GM12878 (cell line): ENCODE measurements at regions not wholly inside any gene's neighbourhood (a gene's known extent, or its start where the extent isn't known, plus 50 kb on each side); places are given as distances from the start of the nearest gene placed in this dataset.

ENCODE experiments used
- ATAC-seq: fragments of 200-7000 bp; cut with Tn5 transposase; 3 replicates; pipeline ENCODE4 v1.9.1; 2020; ENCODE audit warnings: mild to moderate bottlenecking, moderate library complexity
- BruUV-seq: library from RNA; stranded (reverse); fragments of 400-500 nt; replicated peaks from 2 replicates; lab custom pipeline; 2021; lab: Mats Ljungman, UMichigan
- CTCF ChIA-PET: fragments of 300-600 bp; sonication (Branson Sonifier 250); formaldehyde crosslinking; extraction: SDS; loops from one replicate; lab custom pipeline; 2021; ENCODE audit warnings: inconsistent platforms; lab: Yijun Ruan, JAX
- POLR2A ChIA-PET: fragments of 350-600 bp; formaldehyde crosslinking; extraction: SDS; loops from one replicate; lab custom pipeline; 2021; ENCODE audit warnings: inconsistent platforms; lab: Charles Lee
- RAD21 ChIA-PET: fragments of 300-600 bp; sonication (Branson Sonifier 250); formaldehyde crosslinking; loops from one replicate; lab custom pipeline; 2023; ENCODE audit warnings: antibody characterized with exemption; ENCODE audit not compliant: unreplicated experiment; lab: Charles Lee
- SMC1A ChIA-PET: fragments of 300-600 bp; sonication (Branson Sonifier 250); formaldehyde crosslinking; loops from one replicate; lab custom pipeline; 2023; ENCODE audit not compliant: unreplicated experiment, uncharacterized antibody; lab: Charles Lee
- DNase-seq: peaks from one replicate; pipeline ENCODE4 v3.0.0-alpha.2; 2011; ENCODE audit warnings: low read depth, low spot score
- FAIRE-seq: peaks from 3 replicates; lab custom pipeline; 2011; peaks lifted over from hg19 to GRCh38; lab: Jason Lieb, UNC
- H2AFZ ChIP-seq: 2 replicates; pipeline ENCODE4 v1.6.0; 2011; ENCODE audit warnings: low read depth, low read length, control low read depth; ENCODE audit not compliant: control insufficient read depth
- H3K27ac ChIP-seq: 2 replicates; pipeline ENCODE4 v1.5.1; 2011; ENCODE audit warnings: control low read depth; ENCODE audit not compliant: control insufficient read depth, insufficient read depth
- H3K27me3 ChIP-seq, 2 experiments: replicated peaks in 1 of 2; 2 replicates each; pipeline versions ENCODE4 v1.6.0 to v1.6.1; 2011; ENCODE audit warnings: low read length in 1 of 2; ENCODE audit not compliant: control insufficient read depth in 2 of 2, insufficient read depth in 2 of 2
- H3K36me3 ChIP-seq, 2 experiments: 2 replicates each; pipeline ENCODE4 v1.5.1; 2011; ENCODE audit warnings: low read length in 1 of 2; ENCODE audit not compliant: control insufficient read depth in 2 of 2, insufficient read depth in 2 of 2
- H3K4me1 ChIP-seq: 2 replicates; pipeline ENCODE4 v1.6.1; 2011; ENCODE audit warnings: mild to moderate bottlenecking, low read length, moderate library complexity, mixed read lengths; ENCODE audit not compliant: control insufficient read depth, insufficient read depth
- H3K4me2 ChIP-seq: 2 replicates; pipeline ENCODE4 v1.6.0; 2011; ENCODE audit warnings: control low read depth; ENCODE audit not compliant: control insufficient read depth, insufficient read depth
- H3K4me3 ChIP-seq: fragments of 200-600 bp; sonication (generic); 2 replicates; pipeline ENCODE4 v1.5.1; 2016
- H3K79me2 ChIP-seq: 2 replicates; pipeline ENCODE4 v1.6.0; 2011; ENCODE audit warnings: low read length; ENCODE audit not compliant: control insufficient read depth, insufficient read depth
- H3K9ac ChIP-seq: 2 replicates; pipeline ENCODE4 v1.8.0; 2011; ENCODE audit warnings: low read length, control low read depth, mixed read lengths; ENCODE audit not compliant: control insufficient read depth, insufficient read depth
- H3K9me3 ChIP-seq: replicated peaks from 3 replicates; pipeline ENCODE4 v1.5.1; 2011; ENCODE audit warnings: mild to moderate bottlenecking, low read length; ENCODE audit not compliant: control insufficient read depth, insufficient read depth
- H4K20me1 ChIP-seq: 2 replicates; pipeline ENCODE4 v1.6.0; 2011; ENCODE audit not compliant: control insufficient read depth, insufficient read depth
- CBX5 ChIP-seq: sonication (generic); IDR thresholded peaks from 2 replicates; pipeline ENCODE4 v1.6.1; 2016; ENCODE audit warnings: low read depth, moderate library complexity, mild to moderate bottlenecking, inconsistent platforms
- FOXM1 ChIP-seq: IDR thresholded peaks from 2 replicates; pipeline ENCODE4 v1.6.1; 2012; ENCODE audit warnings: low read depth, mild to moderate bottlenecking, inconsistent platforms, low read length, moderate library complexity
- IKZF2 ChIP-seq, 2 experiments: fragments of 450-650 bp; IDR thresholded peaks; 2 replicates each; pipeline ENCODE4 v1.6.1; 2017; ENCODE audit warnings: mild to moderate bottlenecking in 2 of 2, moderate library complexity in 2 of 2
- JUNB ChIP-seq: IDR thresholded peaks from 2 replicates; pipeline ENCODE4 v1.6.1; 2016; ENCODE audit warnings: antibody characterized with exemption, mild to moderate bottlenecking
- JUND ChIP-seq: IDR thresholded peaks from 2 replicates; pipeline ENCODE4 v1.6.1; 2012; ENCODE audit warnings: low read depth, mild to moderate bottlenecking, low read length, improper control_type of control experiment, moderate library complexity
- MEF2B ChIP-seq: fragments of 450-650 bp; IDR thresholded peaks from 2 replicates; pipeline ENCODE4 v1.6.1; 2018; ENCODE audit warnings: mild to moderate bottlenecking, moderate library complexity; ENCODE audit not compliant: partially characterized antibody, poor library complexity, severe bottlenecking
- MYB ChIP-seq: fragments of 150-350 bp; IDR thresholded peaks from 2 replicates; pipeline ENCODE4 v1.6.1; 2014; ENCODE audit warnings: mild to moderate bottlenecking, low read depth, low read length, borderline replicate concordance
- NFXL1 ChIP-seq: fragments of 450-650 bp; IDR thresholded peaks from 2 replicates; pipeline ENCODE4 v1.6.1; 2017; ENCODE audit warnings: antibody characterized with exemption, mild to moderate bottlenecking, borderline replicate concordance
- NFYA ChIP-seq: IDR thresholded peaks from 2 replicates; pipeline ENCODE4 v1.6.1; 2011; ENCODE audit warnings: low read depth, mild to moderate bottlenecking, low read length, improper control_type of control experiment, borderline replicate concordance
- NR2F1 ChIP-seq: fragments of 450-650 bp; conservative IDR thresholded peaks from 2 replicates; pipeline ENCODE4 v1.6.1; 2017; ENCODE audit warnings: mild to moderate bottlenecking
- POU2F2 ChIP-seq: IDR thresholded peaks from 3 replicates; pipeline ENCODE4 v1.6.1; 2011; ENCODE audit warnings: low read depth, mild to moderate bottlenecking, low read length, borderline replicate concordance
- SPI1 ChIP-seq: IDR thresholded peaks from 2 replicates; pipeline ENCODE4 v1.6.1; 2011; ENCODE audit warnings: low read depth, mild to moderate bottlenecking, low read length, moderate library complexity, borderline replicate concordance; ENCODE audit not compliant: insufficient read depth
- WGBS: methylation state at CpG from one replicate; pipeline ENCODE4 v1.1.6; 2016; ENCODE audit warnings: low lambda C conversion rate; ENCODE audit not compliant: insufficient replicate concordance, insufficient coverage; ENCODE audit errors: missing lambda C conversion rate; 5-methylcytosine and 5-hydroxymethylcytosine counted together
- in situ Hi-C: fragments of 300-500 bp; cut with MboI; formaldehyde crosslinking; loops from 9 replicates; pipeline ENCODE4 v1.14.3; 2018; ENCODE audit warnings: mixed read lengths
- intact Hi-C: fragments of 100-400 bp; cut with micrococcal nuclease; formaldehyde crosslinking; loops from one replicate; pipeline ENCODE4 v1.14.2; 2022; ENCODE audit not compliant: unreplicated experiment
- TF ChIP-seq, protein P1 (sequence below): fragments of 450-650 bp; IDR thresholded peaks from 2 replicates; pipeline ENCODE4 v1.6.1; 2017; ENCODE audit warnings: mild to moderate bottlenecking, moderate library complexity
- TF ChIP-seq, protein P2 (sequence below): IDR thresholded peaks from 2 replicates; pipeline ENCODE4 v1.6.1; 2011; ENCODE audit warnings: low read depth, low read length, improper control_type of control experiment, borderline replicate concordance
- TF ChIP-seq, protein P3 (sequence below): IDR thresholded peaks from 2 replicates; pipeline ENCODE4 v1.6.1; 2012; ENCODE audit warnings: low read depth, low read length, improper control_type of control experiment
- TF ChIP-seq, protein P4 (sequence below): IDR thresholded peaks from 2 replicates; pipeline ENCODE4 v1.6.1; 2011; ENCODE audit warnings: borderline replicate concordance, low read depth, mild to moderate bottlenecking, moderate library complexity, low read length; ENCODE audit not compliant: insufficient read depth, poor library complexity, severe bottlenecking
- TF ChIP-seq, protein P5 (sequence below): fragments of 450-650 bp; IDR thresholded peaks from 2 replicates; pipeline ENCODE4 v1.6.1; 2016; ENCODE audit warnings: mild to moderate bottlenecking

DNA sequence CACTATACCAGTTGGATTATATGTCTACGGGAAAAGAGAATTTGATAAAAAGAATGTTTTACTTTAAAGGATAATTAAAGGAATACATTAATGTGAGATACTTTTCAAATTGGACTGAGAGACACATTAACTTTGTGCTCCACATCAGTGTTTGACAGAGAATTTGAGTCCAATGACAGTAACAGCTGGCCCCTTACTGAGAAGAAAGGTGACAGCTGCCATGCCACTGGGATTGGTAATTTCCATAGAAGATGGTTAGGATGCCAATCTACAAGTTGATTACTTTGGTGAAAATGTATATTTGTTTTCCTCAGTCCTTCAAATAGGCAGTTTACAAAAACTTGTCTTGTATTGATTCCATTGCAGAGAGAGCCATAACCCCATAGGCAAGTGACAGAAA lies 578.4 kb downstream of the SLCO4C1 start:
- Histone ChIP-seq H4K20me1 (no peaks in the 10 kb centered on the region), H3K36me3 (no peaks in the 10 kb centered on the region), H3K79me2 (no peaks in the 10 kb centered on the region), H3K4me1 (no peaks in the 10 kb centered on the region), H3K27ac (no peak overlapping the region), H3K9ac (no peak overlapping the region), H3K27me3 (no peaks in the 10 kb centered on the region), H2AFZ (no peak overlapping the region), H3K4me2 (no peak overlapping the region), H3K4me3 (no peak overlapping the region), H3K9me3 (no peaks in the 10 kb centered on the region)
- SMC1A ChIA-PET: no interaction called here
- no peak for DNase-seq
- no TSS peak for BruUV-seq
- CTCF ChIA-PET: no interaction called here
- TF ChIP-seq FOXM1 (no peak), NR2F1 (no peak), NFXL1 (no peak), JUNB (no peak), SPI1 (no peak), CBX5 (no peak), IKZF2 (IDR thresholded peaks at IDR 0.05) (no peak), NFYA (no peak), MYB (no peak), POU2F2 (no peak), MEF2B (no peak), JUND (no peak)
- TF ChIP-seq, protein P1, sequence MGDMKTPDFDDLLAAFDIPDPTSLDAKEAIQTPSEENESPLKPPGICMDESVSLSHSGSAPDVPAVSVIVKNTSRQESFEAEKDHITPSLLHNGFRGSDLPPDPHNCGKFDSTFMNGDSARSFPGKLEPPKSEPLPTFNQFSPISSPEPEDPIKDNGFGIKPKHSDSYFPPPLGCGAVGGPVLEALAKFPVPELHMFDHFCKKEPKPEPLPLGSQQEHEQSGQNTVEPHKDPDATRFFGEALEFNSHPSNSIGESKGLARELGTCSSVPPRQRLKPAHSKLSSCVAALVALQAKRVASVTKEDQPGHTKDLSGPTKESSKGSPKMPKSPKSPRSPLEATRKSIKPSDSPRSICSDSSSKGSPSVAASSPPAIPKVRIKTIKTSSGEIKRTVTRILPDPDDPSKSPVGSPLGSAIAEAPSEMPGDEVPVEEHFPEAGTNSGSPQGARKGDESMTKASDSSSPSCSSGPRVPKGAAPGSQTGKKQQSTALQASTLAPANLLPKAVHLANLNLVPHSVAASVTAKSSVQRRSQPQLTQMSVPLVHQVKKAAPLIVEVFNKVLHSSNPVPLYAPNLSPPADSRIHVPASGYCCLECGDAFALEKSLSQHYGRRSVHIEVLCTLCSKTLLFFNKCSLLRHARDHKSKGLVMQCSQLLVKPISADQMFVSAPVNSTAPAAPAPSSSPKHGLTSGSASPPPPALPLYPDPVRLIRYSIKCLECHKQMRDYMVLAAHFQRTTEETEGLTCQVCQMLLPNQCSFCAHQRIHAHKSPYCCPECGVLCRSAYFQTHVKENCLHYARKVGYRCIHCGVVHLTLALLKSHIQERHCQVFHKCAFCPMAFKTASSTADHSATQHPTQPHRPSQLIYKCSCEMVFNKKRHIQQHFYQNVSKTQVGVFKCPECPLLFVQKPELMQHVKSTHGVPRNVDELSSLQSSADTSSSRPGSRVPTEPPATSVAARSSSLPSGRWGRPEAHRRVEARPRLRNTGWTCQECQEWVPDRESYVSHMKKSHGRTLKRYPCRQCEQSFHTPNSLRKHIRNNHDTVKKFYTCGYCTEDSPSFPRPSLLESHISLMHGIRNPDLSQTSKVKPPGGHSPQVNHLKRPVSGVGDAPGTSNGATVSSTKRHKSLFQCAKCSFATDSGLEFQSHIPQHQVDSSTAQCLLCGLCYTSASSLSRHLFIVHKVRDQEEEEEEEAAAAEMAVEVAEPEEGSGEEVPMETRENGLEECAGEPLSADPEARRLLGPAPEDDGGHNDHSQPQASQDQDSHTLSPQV: no peak
- TF ChIP-seq, protein P2, sequence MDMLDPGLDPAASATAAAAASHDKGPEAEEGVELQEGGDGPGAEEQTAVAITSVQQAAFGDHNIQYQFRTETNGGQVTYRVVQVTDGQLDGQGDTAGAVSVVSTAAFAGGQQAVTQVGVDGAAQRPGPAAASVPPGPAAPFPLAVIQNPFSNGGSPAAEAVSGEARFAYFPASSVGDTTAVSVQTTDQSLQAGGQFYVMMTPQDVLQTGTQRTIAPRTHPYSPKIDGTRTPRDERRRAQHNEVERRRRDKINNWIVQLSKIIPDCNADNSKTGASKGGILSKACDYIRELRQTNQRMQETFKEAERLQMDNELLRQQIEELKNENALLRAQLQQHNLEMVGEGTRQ: no peak
- TF ChIP-seq, protein P3, sequence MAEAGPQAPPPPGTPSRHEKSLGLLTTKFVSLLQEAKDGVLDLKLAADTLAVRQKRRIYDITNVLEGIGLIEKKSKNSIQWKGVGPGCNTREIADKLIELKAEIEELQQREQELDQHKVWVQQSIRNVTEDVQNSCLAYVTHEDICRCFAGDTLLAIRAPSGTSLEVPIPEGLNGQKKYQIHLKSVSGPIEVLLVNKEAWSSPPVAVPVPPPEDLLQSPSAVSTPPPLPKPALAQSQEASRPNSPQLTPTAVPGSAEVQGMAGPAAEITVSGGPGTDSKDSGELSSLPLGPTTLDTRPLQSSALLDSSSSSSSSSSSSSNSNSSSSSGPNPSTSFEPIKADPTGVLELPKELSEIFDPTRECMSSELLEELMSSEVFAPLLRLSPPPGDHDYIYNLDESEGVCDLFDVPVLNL: no peak
- TF ChIP-seq, protein P4, sequence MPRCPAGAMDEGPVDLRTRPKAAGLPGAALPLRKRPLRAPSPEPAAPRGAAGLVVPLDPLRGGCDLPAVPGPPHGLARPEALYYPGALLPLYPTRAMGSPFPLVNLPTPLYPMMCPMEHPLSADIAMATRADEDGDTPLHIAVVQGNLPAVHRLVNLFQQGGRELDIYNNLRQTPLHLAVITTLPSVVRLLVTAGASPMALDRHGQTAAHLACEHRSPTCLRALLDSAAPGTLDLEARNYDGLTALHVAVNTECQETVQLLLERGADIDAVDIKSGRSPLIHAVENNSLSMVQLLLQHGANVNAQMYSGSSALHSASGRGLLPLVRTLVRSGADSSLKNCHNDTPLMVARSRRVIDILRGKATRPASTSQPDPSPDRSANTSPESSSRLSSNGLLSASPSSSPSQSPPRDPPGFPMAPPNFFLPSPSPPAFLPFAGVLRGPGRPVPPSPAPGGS: no peak
- TF ChIP-seq, protein P5, sequence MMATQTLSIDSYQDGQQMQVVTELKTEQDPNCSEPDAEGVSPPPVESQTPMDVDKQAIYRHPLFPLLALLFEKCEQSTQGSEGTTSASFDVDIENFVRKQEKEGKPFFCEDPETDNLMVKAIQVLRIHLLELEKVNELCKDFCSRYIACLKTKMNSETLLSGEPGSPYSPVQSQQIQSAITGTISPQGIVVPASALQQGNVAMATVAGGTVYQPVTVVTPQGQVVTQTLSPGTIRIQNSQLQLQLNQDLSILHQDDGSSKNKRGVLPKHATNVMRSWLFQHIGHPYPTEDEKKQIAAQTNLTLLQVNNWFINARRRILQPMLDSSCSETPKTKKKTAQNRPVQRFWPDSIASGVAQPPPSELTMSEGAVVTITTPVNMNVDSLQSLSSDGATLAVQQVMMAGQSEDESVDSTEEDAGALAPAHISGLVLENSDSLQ: no peak
- ATAC-seq: no peak
- in situ Hi-C loops: no loop called here
- intact Hi-C loops: no loop called here
- WGBS: 78% methylated on average over 1 of the region's 1 CpG
- POLR2A ChIA-PET: no interaction called here
- RAD21 ChIA-PET: no interaction called here
- no peak for FAIRE-seq
